ENCODE measurements at regions not wholly inside any gene's neighbourhood (a gene's known extent, or its start where the extent isn't known, plus 50 kb on each side); places are given as distances from the start of the nearest gene placed in this dataset.

- no peak for TF ChIP-seq YY1 (IDR thresholded peaks at IDR 0.05; ENCODE audit: insufficient read depth, insufficient read length)
- TF ChIP-seq SUZ12 (IDR thresholded peaks at IDR 0.05; ENCODE audit: extremely low read depth, insufficient read depth, insufficient read length) = no peak
- TF ChIP-seq ZNF274 (IDR thresholded peaks at IDR 0.05; ENCODE audit: low read depth, low read length) = no peak
Observed at GRCh38 chr9:134258828-134259546, 67.3 kb upstream of the RXRA start.
